Right forelimb (tissue), 1 donor: ENCODE measurements at regions not wholly inside any gene's neighbourhood (a gene's known extent, or its start where the extent isn't known, plus 50 kb on each side); places are given as distances from the start of the nearest gene placed in this dataset.

Experiments
- DNase-seq: peaks from one replicate; pipeline ENCODE4 v3.0.0-alpha.2; 2018

DNA sequence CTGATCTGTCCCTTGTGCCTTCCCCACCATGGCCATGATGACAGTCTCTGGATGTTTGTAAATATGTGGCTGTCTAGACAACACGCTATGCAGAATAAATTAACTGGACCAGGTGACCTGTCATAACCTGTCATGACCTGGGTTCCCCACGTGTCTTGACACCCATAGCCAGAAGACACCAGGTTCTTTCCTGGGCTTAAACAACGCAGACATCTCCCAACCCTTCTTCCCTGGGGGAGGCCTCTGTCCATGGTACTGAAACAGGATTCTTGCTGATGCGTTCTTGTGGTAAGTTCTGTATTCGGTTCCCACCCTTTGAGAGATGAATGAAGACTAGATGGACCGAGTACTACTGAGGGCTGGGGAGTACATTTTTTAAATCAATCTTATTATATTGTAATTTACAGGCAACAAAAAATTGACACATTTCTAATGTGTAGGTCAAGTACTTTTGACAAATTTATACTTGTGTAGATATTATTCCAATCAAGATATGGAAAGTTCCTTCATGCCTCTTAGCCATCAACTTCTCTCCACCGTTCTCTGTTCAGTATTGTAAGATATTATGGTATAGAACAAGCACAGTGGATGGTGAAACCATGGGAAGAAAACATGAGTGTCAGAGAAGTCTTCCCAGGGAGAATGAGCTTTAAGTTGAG, 738.8 kb downstream of the PTPRU start:
- no peak for DNase-seq

- DNase-seq: no peak
Measured at GRCh38 chr1:29974316-29974724, 738.0 kb downstream of the PTPRU start.

- no peak for DNase-seq
Measured at GRCh38 chr1:29973406-29973805, 737.1 kb downstream of the PTPRU start.

DNA sequence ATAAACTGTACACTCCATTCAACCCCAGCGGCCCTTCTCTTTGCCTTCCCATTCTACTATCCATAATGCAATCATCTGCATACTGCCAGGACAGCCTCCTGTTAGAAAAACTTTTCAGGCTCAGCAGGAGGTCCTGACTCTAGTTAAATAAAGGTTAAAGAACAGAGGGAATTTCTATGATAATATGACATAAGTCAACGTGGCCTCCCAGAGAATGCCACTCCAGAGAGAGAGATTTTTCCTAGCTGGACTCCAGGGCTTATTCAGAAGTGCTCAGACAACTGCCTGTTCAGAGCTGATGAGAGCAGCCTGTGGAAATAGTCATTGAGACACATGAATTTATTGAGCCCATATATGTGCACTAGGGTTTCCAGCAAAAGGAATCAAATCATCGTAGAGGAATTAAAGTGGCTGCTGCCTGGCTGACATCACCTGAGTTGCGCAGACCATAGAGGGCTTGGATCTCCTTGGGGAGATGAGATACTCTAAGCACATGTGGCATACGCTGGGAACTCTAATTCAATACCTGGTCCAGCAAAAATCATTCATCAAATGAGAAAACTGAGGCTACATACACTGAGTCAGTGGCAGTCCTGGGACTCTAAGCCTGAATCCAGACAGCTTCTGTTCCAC, 736.2 kb downstream of the PTPRU start:
- no peak for DNase-seq

GRCh38 chr1:29971703-29972102, 735.4 kb downstream of the PTPRU start:
- no peak for DNase-seq

DNA sequence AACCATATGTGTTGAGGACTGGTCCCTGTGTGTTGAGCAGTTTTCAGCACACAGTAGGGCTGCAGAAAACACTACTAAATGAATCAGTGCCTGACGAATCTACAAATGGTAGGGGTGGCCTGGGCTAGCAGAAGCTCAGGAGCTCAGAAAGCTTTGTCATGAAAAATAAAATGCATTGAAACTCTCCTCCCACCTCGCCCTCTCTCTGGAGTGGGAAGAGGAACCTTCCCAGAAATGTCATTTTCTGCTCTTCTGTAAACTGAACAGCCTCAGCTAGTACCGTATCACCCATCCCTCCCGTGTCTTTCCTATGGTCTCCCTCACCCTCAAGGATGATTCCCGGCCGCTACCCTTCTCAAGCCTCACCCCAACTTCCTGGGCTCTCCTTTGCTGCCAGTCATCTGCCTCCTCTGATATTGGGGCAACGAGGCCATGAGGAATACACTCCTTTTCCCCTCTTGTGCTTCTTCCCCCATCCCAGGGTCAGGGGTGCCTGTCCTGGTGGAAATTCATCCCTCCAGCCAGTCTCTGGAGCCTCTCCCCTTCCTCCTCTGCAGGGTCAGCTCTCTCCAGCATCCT, 734.5 kb downstream of the PTPRU start:
- no peak for DNase-seq

DNA sequence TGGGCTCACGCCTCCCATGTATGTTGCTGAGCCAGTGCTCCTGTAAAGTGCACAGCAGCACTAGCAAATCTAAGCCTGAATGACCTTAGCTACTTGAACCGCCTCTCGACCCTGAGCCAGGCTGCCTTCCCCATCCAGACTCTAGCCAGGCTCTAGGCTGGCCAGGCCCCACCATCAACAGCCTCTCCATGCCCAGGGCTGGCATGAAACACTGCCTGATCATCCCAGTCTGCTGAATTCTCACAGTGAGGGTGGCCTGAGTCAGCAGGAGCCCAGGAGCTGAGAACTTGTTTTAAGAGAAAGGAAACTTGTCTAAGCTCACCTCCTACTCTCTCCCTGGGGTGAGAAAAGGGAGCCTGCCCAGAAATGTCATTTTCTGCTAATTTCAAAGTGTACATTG, 733.3 kb downstream of the PTPRU start:
- peak; percentile 13 for DNase-seq

- DNase-seq: peak; percentile 30
Measured at GRCh38 chr1:29967261-29967660, 730.9 kb downstream of the PTPRU start.

- DNase-seq: peak; percentile 19
Measured at GRCh38 chr1:29966526-29967045, 730.3 kb downstream of the PTPRU start.

DNA sequence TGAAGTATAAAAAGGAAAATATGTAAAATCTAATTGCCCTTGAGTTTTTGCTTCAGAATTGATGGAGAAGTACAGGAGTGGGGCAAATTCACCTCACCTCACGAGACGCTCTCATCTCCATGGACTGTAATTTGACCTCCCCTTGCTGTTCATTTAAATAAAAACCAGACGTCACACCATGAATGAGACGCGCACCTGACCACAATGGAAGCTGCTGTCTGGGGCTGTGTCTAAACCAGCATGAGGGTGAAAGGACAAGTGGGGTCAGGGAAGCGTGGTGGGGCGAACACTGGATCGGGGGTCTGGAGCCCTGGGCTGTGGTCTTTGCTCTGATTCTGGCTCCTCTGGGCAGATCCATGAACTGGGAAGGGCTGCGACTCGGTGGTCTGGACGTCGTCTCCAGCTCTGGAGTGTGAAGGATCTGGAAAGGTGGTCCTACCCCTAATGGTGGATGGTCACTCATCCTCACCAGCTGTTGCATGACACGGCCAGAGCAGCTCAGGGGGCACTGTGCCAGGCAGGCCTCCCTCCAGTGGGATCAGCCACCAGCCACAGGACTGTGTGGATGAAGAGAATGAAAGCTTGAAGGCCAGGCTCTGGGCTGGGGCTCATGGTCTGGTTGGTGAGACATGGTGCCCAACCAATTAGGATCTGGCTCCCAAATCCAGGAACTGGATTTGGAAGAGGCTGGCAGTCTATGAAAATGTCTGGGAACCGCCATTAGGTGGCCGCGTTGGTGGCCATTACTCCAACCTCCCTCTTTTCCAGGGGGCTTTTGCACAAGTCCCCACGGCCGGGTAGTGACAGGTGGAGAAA, 728.6 kb downstream of the PTPRU start:
- DNase-seq: peak; percentile 15

GRCh38 chr1:29963946-29964345, 727.6 kb downstream of the PTPRU start:
- peak; percentile 18 for DNase-seq

GRCh38 chr1:29962831-29963247, 726.5 kb downstream of the PTPRU start:
- peak; percentile 6 for DNase-seq

DNA sequence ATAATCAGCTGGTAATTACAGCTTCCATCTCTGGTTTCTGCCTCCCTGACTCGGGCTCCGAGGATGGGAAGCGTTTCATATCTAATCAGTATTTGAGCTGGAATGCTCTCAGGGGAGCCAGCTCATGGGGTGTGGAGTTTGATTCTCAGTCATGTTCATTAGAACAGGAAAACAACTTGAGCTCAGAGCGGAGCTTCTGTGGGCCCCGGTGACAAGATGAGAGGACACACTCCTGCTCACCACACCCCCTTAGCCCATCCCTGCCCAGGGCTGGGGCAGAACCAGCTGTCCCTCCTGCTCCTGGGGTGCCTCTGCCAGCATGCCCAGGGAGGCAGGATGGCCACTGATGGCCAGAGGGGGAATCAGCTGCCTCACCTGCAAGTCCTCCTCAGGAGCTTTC, 726.0 kb downstream of the PTPRU start:
- DNase-seq: peak; percentile 10

- DNase-seq: peak; percentile 22
Measured at GRCh38 chr1:29961293-29962059, 725.2 kb downstream of the PTPRU start.

DNA sequence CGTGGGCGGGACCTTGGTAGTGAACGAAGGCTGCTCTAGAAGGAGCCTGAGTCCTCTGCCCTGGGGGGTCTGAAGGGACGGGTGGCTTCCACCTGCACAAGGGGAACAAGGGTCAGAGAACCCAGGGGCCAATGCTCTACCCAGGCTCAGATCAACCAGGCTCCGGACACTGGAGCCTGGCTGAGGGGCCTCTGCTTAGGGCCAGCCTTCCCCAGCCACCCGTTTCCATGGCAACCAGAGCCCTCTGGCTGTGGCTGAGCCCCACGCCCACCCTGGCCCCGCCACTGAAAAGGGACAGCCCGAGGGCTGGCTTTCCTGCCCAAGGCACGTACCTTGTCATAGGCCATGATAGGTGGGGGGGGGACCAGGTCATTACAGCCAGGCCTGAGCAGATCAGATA, 724.6 kb downstream of the PTPRU start:
- no peak for DNase-seq

DNA sequence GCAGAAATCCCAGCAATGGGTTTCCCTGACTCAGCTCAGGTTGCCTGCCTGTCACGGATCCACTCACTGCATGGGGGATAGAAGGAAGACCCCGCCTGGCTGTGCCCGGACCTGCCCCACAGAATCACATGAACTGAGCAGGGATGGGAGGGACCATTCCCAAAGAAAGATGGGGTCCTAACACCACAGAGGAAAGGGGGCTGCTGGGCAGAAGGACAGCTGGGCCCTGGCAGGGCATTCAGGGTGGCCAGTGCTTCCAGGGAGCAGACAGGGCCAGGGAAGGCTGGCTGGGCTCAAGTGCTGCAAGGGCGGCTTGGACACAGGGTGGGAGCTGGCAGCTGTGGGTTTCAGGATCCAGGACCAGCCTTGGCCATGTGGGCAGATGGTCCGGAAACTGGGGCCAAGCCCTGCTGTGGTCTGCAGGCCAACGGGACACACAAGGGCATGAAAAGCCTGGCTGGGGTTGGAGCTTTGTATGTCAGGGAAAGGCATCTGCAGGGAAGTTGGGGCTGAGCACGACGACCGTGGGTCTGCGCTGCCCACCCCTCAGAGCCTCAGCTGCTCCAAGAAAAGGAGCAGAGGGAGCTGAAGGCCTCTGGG, 723.9 kb downstream of the PTPRU start:
- peak; percentile 12 for DNase-seq

DNA sequence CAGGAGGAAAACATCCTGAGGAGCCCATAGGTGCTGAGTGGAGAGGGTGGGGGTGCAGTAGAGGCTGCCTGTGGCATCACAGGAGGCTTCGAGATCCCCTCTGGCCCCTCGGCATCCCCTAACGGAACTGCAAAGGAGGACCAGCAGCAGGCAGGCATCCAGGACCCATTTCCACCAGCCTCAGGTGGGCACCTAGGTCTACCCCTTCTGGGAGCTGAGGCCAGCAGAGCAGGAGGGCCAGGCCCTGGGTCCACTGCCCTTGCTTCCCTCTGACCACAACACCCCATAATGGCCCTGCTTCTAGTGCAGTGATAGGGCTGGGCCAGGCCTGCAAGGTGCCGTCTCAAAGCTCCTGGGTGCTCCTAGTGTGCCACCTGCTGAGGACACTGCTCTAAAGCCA, 723.0 kb downstream of the PTPRU start:
- peak; percentile 19 for DNase-seq

DNA sequence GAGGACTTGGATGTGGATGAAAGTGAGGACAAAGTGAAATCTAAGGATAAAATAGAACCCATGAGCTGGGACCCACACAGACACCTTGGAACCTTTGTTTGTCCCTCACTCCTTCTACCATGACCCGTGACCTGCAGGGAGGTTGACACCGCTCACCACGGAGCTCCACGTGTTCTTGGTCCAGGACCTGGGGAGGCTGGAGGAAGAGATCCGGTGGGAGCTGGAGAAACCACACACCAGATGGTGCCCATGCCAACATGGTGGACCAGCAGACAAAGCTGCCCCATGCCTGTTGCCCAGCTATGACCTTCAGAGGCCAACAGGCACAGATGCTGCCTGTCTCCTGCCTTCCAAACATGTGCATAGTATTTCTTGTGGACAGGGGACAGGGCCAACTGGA, 721.9 kb downstream of the PTPRU start:
- peak; percentile 6 for DNase-seq

- peak; percentile 2 for DNase-seq
Measured at GRCh38 chr1:29956349-29957030, 720.2 kb downstream of the PTPRU start.

- no peak for DNase-seq
Measured at GRCh38 chr1:29954591-29954990, 718.3 kb downstream of the PTPRU start.

GRCh38 chr1:29953961-29954360, 717.6 kb downstream of the PTPRU start:
- no peak for DNase-seq
